ENCODE measurements at regions not wholly inside any gene's neighbourhood (a gene's known extent, or its start where the extent isn't known, plus 50 kb on each side); places are given as distances from the start of the nearest gene placed in this dataset.

GRCh38 chr10:130807096-130807495 lies 504.4 kb downstream of the TCERG1L start:
- no peaks in the 10 kb centered on the region for H3K36me3 ChIP-seq (replicated peaks; ENCODE audit: low read depth, low read length)
- H4K20me1 ChIP-seq (ENCODE audit: insufficient read depth, low read length), result no peaks in the 10 kb centered on the region
- H3K79me2 ChIP-seq (ENCODE audit: low read length), result no peaks in the 10 kb centered on the region
- no peak overlapping the region for H3K9ac ChIP-seq (ENCODE audit: low read length)
- no peak overlapping the region for H3K27ac ChIP-seq (ENCODE audit: low read length)
- no peak overlapping the region for H2AFZ ChIP-seq (ENCODE audit: low read depth, low read length)
- H3K9me3 ChIP-seq (ENCODE audit: insufficient read depth, low read length), result no peaks in the 10 kb centered on the region
- H3K4me2 ChIP-seq (ENCODE audit: low read length), result no peak overlapping the region
- TF ChIP-seq EZH2phosphoT487 (IDR thresholded peaks at IDR 0.05; ENCODE audit: low read depth) (no peak), CTCF (IDR thresholded peaks at IDR 0.05; ENCODE audit: low read depth, low read length) (no peak)
- no peaks in the 10 kb centered on the region for H3K4me1 ChIP-seq (ENCODE audit: low read length)
- H3K4me3 ChIP-seq (ENCODE audit: low read length), result no peak overlapping the region
- no peaks in the 10 kb centered on the region for H3K27me3 ChIP-seq (ENCODE audit: low read depth, low read length)

- no peak overlapping the region for H3K4me3 ChIP-seq (ENCODE audit: low read length)
- no peaks in the 10 kb centered on the region for H3K4me1 ChIP-seq (ENCODE audit: low read length)
- H3K9me3 ChIP-seq (ENCODE audit: insufficient read depth, low read length), result no peaks in the 10 kb centered on the region
- H3K27me3 ChIP-seq (ENCODE audit: low read depth, low read length), result no peaks in the 10 kb centered on the region
- no peaks in the 10 kb centered on the region for H4K20me1 ChIP-seq (ENCODE audit: insufficient read depth, low read length)
- H3K9ac ChIP-seq (ENCODE audit: low read length), result no peak overlapping the region
- H3K79me2 ChIP-seq (ENCODE audit: low read length), result no peaks in the 10 kb centered on the region
- no peak overlapping the region for H3K27ac ChIP-seq (ENCODE audit: low read length)
- no peaks in the 10 kb centered on the region for H3K36me3 ChIP-seq (replicated peaks; ENCODE audit: low read depth, low read length)
- H2AFZ ChIP-seq (ENCODE audit: low read depth, low read length), result no peak overlapping the region
- no peak overlapping the region for H3K4me2 ChIP-seq (ENCODE audit: low read length)
- TF ChIP-seq EZH2phosphoT487 (IDR thresholded peaks at IDR 0.05; ENCODE audit: low read depth) (no peak), CTCF (IDR thresholded peaks at IDR 0.05; ENCODE audit: low read depth, low read length) (no peak)
These were observed 503.8 kb downstream of the TCERG1L start for GRCh38 chr10:130807721-130808120.

GRCh38 chr10:130808243-130808642 lies 503.3 kb downstream of the TCERG1L start:
- Histone ChIP-seq H3K4me3 (ENCODE audit: low read length) (no peak overlapping the region), H3K4me1 (ENCODE audit: low read length) (no peaks in the 10 kb centered on the region), H3K79me2 (ENCODE audit: low read length) (no peaks in the 10 kb centered on the region), H3K36me3 (replicated peaks; ENCODE audit: low read depth, low read length) (no peaks in the 10 kb centered on the region), H3K9me3 (ENCODE audit: insufficient read depth, low read length) (no peaks in the 10 kb centered on the region), H3K9ac (ENCODE audit: low read length) (no peak overlapping the region), H4K20me1 (ENCODE audit: insufficient read depth, low read length) (no peaks in the 10 kb centered on the region), H3K27ac (ENCODE audit: low read length) (no peak overlapping the region), H3K4me2 (ENCODE audit: low read length) (no peak overlapping the region), H3K27me3 (ENCODE audit: low read depth, low read length) (no peaks in the 10 kb centered on the region), H2AFZ (ENCODE audit: low read depth, low read length) (no peak overlapping the region)
- TF ChIP-seq EZH2phosphoT487 (IDR thresholded peaks at IDR 0.05; ENCODE audit: low read depth) (no peak), CTCF (IDR thresholded peaks at IDR 0.05; ENCODE audit: low read depth, low read length) (no peak)

- Histone ChIP-seq H3K27me3 (ENCODE audit: low read depth, low read length) (no peaks in the 10 kb centered on the region), H3K4me2 (ENCODE audit: low read length) (no peak overlapping the region), H2AFZ (ENCODE audit: low read depth, low read length) (no peak overlapping the region), H3K27ac (ENCODE audit: low read length) (no peak overlapping the region), H3K4me1 (ENCODE audit: low read length) (no peaks in the 10 kb centered on the region), H3K9me3 (ENCODE audit: insufficient read depth, low read length) (no peaks in the 10 kb centered on the region), H3K36me3 (replicated peaks; ENCODE audit: low read depth, low read length) (no peaks in the 10 kb centered on the region), H3K4me3 (ENCODE audit: low read length) (no peak overlapping the region), H4K20me1 (ENCODE audit: insufficient read depth, low read length) (no peaks in the 10 kb centered on the region), H3K9ac (ENCODE audit: low read length) (no peak overlapping the region), H3K79me2 (ENCODE audit: low read length) (no peaks in the 10 kb centered on the region)
- TF ChIP-seq CTCF (IDR thresholded peaks at IDR 0.05; ENCODE audit: low read depth, low read length) (no peak), EZH2phosphoT487 (IDR thresholded peaks at IDR 0.05; ENCODE audit: low read depth) (no peak)
These were observed 502.8 kb downstream of the TCERG1L start for GRCh38 chr10:130808686-130809085.

Data from OCI-LY3 (cell line).